Fibroblast of skin of scalp (primary cell): ENCODE measurements at regions not wholly inside any gene's neighbourhood (a gene's known extent, or its start where the extent isn't known, plus 50 kb on each side); places are given as distances from the start of the nearest gene placed in this dataset.
"Not testable (repeated sequence)": the region's sequence is repeated elsewhere in the genome, so short reads cannot be mapped to it uniquely, and the experiment has no call there.

Source experiments
- DNase-seq: peaks from one replicate; pipeline ENCODE4 v3.0.0-alpha.2; 2013

GRCh38 chr2:180597179-180597578, 383.2 kb upstream of the UBE2E3 start:
- no peak for DNase-seq

GRCh38 chr2:180596453-180596852, 384.0 kb upstream of the UBE2E3 start:
- no peak for DNase-seq

- no peak for DNase-seq
These were observed 388.5 kb upstream of the UBE2E3 start for GRCh38 chr2:180591947-180592346.

- DNase-seq, result not testable (repeated sequence)
These were observed 389.2 kb upstream of the UBE2E3 start for GRCh38 chr2:180591093-180591781.

- DNase-seq, result no peak
These were observed 396.8 kb upstream of the UBE2E3 start for GRCh38 chr2:180583441-180584140.

- no peak for DNase-seq
These were observed 401.0 kb upstream of the UBE2E3 start for GRCh38 chr2:180579388-180579787.

- DNase-seq, result no peak
These were observed 402.0 kb upstream of the UBE2E3 start for GRCh38 chr2:180578441-180578840.

- no peak for DNase-seq
These were observed 402.8 kb upstream of the UBE2E3 start for GRCh38 chr2:180577567-180577966.

GRCh38 chr2:180573951-180574350, 406.5 kb upstream of the UBE2E3 start:
- no peak for DNase-seq

- DNase-seq, result no peak
These were observed 408.1 kb upstream of the UBE2E3 start for GRCh38 chr2:180572346-180572745.

GRCh38 chr2:180571559-180571958, 408.8 kb upstream of the UBE2E3 start:
- peak; percentile 84 for DNase-seq

- peak; percentile 7 for DNase-seq
These were observed 409.5 kb upstream of the UBE2E3 start for GRCh38 chr2:180570864-180571263.

GRCh38 chr2:180564051-180564450, 416.4 kb upstream of the UBE2E3 start:
- DNase-seq, result no peak

- no peak for DNase-seq
These were observed 418.0 kb upstream of the UBE2E3 start for GRCh38 chr2:180562378-180562777.

GRCh38 chr2:180559771-180560170, 420.6 kb upstream of the UBE2E3 start:
- no peak for DNase-seq

GRCh38 chr2:180559038-180559437, 421.4 kb upstream of the UBE2E3 start:
- no peak for DNase-seq

- DNase-seq, result no peak
These were observed 424.9 kb upstream of the UBE2E3 start for GRCh38 chr2:180555391-180555965.

GRCh38 chr2:180554330-180554729, 426.1 kb upstream of the UBE2E3 start:
- no peak for DNase-seq

GRCh38 chr2:180553094-180553715, 427.2 kb upstream of the UBE2E3 start:
- no peak for DNase-seq

GRCh38 chr2:180542511-180542910, 437.9 kb upstream of the UBE2E3 start:
- DNase-seq, result no peak

GRCh38 chr2:180540761-180541160, 439.6 kb upstream of the UBE2E3 start:
- peak; percentile 27 for DNase-seq

- DNase-seq, result no peak
These were observed 440.9 kb upstream of the UBE2E3 start for GRCh38 chr2:180539541-180539940.

- no peak for DNase-seq
These were observed 445.1 kb upstream of the UBE2E3 start for GRCh38 chr2:180535289-180535688.
